GM12892 (cell line): ENCODE measurements at regions not wholly inside any gene's neighbourhood (a gene's known extent, or its start where the extent isn't known, plus 50 kb on each side); places are given as distances from the start of the nearest gene placed in this dataset.

Experiments used
- DNase-seq: peaks from one replicate; pipeline ENCODE4 v3.0.0; 2011; ENCODE audit not compliant: insufficient read length
- FAIRE-seq: peaks from 2 replicates; lab custom pipeline; 2011; peaks lifted over from hg19 to GRCh38; lab: Jason Lieb, UNC
- POLR2A ChIP-seq: IDR thresholded peaks from 2 replicates; pipeline ENCODE4 v1.6.1; 2011; ENCODE audit warnings: low read depth, low read length, control low read depth
- POLR2AphosphoS5 ChIP-seq: IDR thresholded peaks from 2 replicates; pipeline ENCODE4 v1.6.1; 2011; ENCODE audit warnings: low read depth, low read length, control low read depth
- TAF1 ChIP-seq: IDR thresholded peaks from 2 replicates; pipeline ENCODE4 v1.6.1; 2011; ENCODE audit warnings: low read depth, mild to moderate bottlenecking, control low read depth, low read length, borderline replicate concordance

GRCh38 chr17:68792042-68792685, 163.0 kb downstream of the ABCA8 start:
- TF ChIP-seq TAF1 (no peak), POLR2AphosphoS5 (no peak), POLR2A (no peak)
- FAIRE-seq (no peak), DNase-seq (no peak)

- TF ChIP-seq TAF1 (no peak), POLR2A (no peak), POLR2AphosphoS5 (no peak)
- FAIRE-seq (no peak), DNase-seq (no peak)
These were observed 164.3 kb downstream of the ABCA8 start for GRCh38 chr17:68790931-68791330.

GRCh38 chr17:68790492-68790891, 164.7 kb downstream of the ABCA8 start:
- FAIRE-seq (no peak), DNase-seq (no peak)
- no peak for TF ChIP-seq POLR2AphosphoS5
- TF ChIP-seq POLR2A: no peak
- TF ChIP-seq TAF1: no peak

GRCh38 chr17:68789203-68789962, 165.8 kb downstream of the ABCA8 start:
- FAIRE-seq: no peak
- no peak for DNase-seq
- TF ChIP-seq POLR2AphosphoS5 (no peak), POLR2A (no peak)

- DNase-seq (no peak), FAIRE-seq (no peak)
- TF ChIP-seq POLR2A: no peak
- no peak for TF ChIP-seq POLR2AphosphoS5
- no peak for TF ChIP-seq TAF1
These were observed 169.4 kb downstream of the ABCA8 start for GRCh38 chr17:68785565-68786486.

GRCh38 chr17:68784431-68784830, 170.8 kb downstream of the ABCA8 start:
- DNase-seq (no peak), FAIRE-seq (no peak)
- TF ChIP-seq POLR2AphosphoS5: no peak
- no peak for TF ChIP-seq POLR2A
- TF ChIP-seq TAF1: no peak

- FAIRE-seq (no peak), DNase-seq (no peak)
- TF ChIP-seq POLR2A (no peak), TAF1 (no peak), POLR2AphosphoS5 (no peak)
These were observed 171.3 kb downstream of the ABCA8 start for GRCh38 chr17:68783861-68784260.

GRCh38 chr17:68782789-68783188, 172.4 kb downstream of the ABCA8 start:
- no peak for FAIRE-seq
- TF ChIP-seq TAF1 (no peak), POLR2AphosphoS5 (no peak), POLR2A (no peak)
- no peak for DNase-seq

GRCh38 chr17:68780596-68780995, 174.6 kb downstream of the ABCA8 start:
- FAIRE-seq (no peak), DNase-seq (no peak)
- no peak for TF ChIP-seq TAF1

- DNase-seq: no peak
- no peak for FAIRE-seq
- no peak for TF ChIP-seq TAF1
- no peak for TF ChIP-seq POLR2A
- no peak for TF ChIP-seq POLR2AphosphoS5
These were observed 176.5 kb downstream of the ABCA8 start for GRCh38 chr17:68778726-68779125.

- FAIRE-seq: no peak
- TF ChIP-seq POLR2A (no peak), TAF1 (no peak), POLR2AphosphoS5 (no peak)
- DNase-seq: no peak
These were observed 176.9 kb upstream of the FAM20A start for GRCh38 chr17:68777856-68778694.
